Brain microvascular endothelial cell (primary cell): ENCODE measurements at regions not wholly inside any gene's neighbourhood (a gene's known extent, or its start where the extent isn't known, plus 50 kb on each side); places are given as distances from the start of the nearest gene placed in this dataset.
"Not testable (repeated sequence)": the region's sequence is repeated elsewhere in the genome, so short reads cannot be mapped to it uniquely, and the experiment has no call there.

ENCODE experiments used
- DNase-seq: peaks from one replicate; pipeline ENCODE4 v3.0.0-alpha.2; 2020
- H3K27ac ChIP-seq: fragments of 250-450 bp; sonication (Bioruptor Pico); 2 replicates; pipeline ENCODE4 v1.5.1; 2020; ENCODE audit warnings: mild to moderate bottlenecking, moderate library complexity
- H3K27me3 ChIP-seq: fragments of 250-450 bp; sonication (Bioruptor Pico); replicated peaks from 2 replicates; pipeline ENCODE4 v1.5.1; 2020; ENCODE audit warnings: mild to moderate bottlenecking
- H3K36me3 ChIP-seq: fragments of 250-450 bp; sonication (Bioruptor Pico); replicated peaks from 2 replicates; pipeline ENCODE4 v1.5.1; 2020; ENCODE audit warnings: mild to moderate bottlenecking
- H3K4me3 ChIP-seq: 2 replicates; pipeline ENCODE4 v1.5.1; 2011; ENCODE audit warnings: low read depth, mild to moderate bottlenecking, control low read depth, low read length, moderate library complexity
- in situ Hi-C: cut with HindIII; loops from 2 replicates; pipeline ENCODE4 v1.10.0; 2017; ENCODE audit warnings: low sequenced_read_pairs, low pct_ligation_motif_present
- TF ChIP-seq, protein P1 (sequence below): IDR thresholded peaks from 2 replicates; pipeline ENCODE4 v1.5.1; 2011; ENCODE audit warnings: low read depth, mild to moderate bottlenecking, moderate library complexity, low read length, control low read depth, inconsistent platforms; ENCODE audit errors: missing control alignments

DNA sequence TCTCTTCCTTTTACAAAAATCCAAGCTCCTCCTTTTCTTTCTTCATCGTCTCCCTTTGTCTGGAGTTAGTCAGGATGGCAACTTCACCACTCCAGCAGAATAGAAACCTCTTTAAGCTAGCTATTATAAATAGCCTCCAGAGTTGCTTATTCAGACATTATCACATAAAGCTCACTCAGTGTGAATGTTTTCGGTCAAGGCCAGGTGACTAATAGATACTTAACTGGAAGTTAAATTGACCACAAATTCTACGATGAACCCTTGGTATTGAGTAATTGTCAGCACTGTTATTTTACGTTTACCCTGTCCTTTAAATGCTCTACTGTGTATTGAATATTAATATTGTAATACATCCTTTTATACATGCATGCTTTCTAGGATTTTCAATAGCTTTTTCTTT, 340.4 kb downstream of the OTUD1 start:
- in situ Hi-C loops: no loop called here
- DNase-seq: no peak
- TF ChIP-seq, protein P1, sequence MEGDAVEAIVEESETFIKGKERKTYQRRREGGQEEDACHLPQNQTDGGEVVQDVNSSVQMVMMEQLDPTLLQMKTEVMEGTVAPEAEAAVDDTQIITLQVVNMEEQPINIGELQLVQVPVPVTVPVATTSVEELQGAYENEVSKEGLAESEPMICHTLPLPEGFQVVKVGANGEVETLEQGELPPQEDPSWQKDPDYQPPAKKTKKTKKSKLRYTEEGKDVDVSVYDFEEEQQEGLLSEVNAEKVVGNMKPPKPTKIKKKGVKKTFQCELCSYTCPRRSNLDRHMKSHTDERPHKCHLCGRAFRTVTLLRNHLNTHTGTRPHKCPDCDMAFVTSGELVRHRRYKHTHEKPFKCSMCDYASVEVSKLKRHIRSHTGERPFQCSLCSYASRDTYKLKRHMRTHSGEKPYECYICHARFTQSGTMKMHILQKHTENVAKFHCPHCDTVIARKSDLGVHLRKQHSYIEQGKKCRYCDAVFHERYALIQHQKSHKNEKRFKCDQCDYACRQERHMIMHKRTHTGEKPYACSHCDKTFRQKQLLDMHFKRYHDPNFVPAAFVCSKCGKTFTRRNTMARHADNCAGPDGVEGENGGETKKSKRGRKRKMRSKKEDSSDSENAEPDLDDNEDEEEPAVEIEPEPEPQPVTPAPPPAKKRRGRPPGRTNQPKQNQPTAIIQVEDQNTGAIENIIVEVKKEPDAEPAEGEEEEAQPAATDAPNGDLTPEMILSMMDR: no peak

DNA sequence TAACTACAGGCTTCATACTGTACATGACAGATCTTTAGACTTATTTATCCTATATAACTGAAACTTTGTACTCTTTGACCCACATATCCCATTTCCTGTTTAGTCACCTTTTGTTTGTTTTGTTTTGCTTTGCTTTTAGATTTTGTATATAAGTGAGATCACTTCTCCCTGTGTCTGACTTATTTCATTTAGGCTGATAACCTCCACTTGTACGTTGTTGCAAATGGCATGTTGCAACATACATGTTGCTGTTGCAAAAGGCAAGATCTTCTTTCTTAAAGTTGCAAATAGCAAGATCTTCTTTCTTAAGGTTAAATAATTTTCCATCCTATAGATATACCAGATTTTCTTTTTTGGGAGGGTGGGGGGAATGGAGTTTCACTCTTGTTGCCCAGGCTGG, 341.5 kb downstream of the OTUD1 start:
- no peak for DNase-seq
- H3K4me3 ChIP-seq: no peak overlapping the region
- no peaks in the 10 kb centered on the region for H3K36me3 ChIP-seq
- H3K27me3 ChIP-seq: no peaks in the 10 kb centered on the region
- no peak overlapping the region for H3K27ac ChIP-seq
- in situ Hi-C loops: no loop called here
- TF ChIP-seq, protein P1: no peak

More for the DNA sequence above, 340.4 kb downstream of the OTUD1 start:
- Histone ChIP-seq H3K4me3 (no peak overlapping the region), H3K27me3 (no peaks in the 10 kb centered on the region), H3K36me3 (no peaks in the 10 kb centered on the region), H3K27ac (no peak overlapping the region)

DNA sequence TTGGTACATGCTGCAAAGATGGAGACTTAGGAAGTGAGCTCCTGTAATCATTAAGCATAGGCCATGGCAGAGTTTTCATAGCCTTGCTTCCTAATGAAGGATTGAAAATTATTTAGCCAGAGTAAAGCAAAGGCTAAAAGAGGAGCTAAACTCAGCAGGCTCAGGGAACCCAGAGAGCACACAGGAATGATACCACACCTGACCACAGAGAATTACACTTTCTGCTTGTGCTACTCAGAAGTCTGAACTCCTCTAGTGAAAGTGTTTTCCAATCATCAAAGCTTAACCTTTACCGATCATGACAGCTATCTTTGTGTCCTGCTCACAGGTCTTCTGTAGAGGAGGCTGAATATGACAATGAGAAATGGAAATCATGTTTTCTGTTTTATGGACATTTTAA, 347.7 kb downstream of the OTUD1 start:
- no peak overlapping the region for H3K27ac ChIP-seq
- TF ChIP-seq, protein P1: no peak
- in situ Hi-C loops: no loop called here

DNA sequence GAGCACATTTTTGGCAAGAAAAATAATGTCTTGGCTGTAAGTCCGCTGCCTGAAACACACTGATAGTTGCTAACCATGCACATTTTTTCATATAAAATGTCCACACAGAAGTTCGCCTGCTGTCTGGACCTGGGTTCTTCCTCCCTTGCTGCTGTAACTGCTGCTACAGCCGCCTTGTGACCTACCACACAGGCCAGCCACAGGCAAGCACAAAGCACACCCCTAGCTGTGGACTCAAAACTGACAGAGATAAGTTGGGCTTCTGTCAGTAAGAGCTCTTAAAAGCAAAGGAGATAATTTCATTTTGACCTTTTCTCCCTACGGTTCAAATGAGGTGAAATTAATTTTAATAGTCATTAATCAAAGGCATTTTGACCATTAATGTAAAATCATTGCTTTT, 354.7 kb downstream of the OTUD1 start:
- no peak overlapping the region for H3K4me3 ChIP-seq
- no peaks in the 10 kb centered on the region for H3K36me3 ChIP-seq
- no peak for DNase-seq
- H3K27me3 ChIP-seq: no peaks in the 10 kb centered on the region
- no peak overlapping the region for H3K27ac ChIP-seq
- TF ChIP-seq, protein P1: no peak
- in situ Hi-C loops: no loop called here

More for the DNA sequence above, 347.7 kb downstream of the OTUD1 start:
- Histone ChIP-seq H3K27me3 (no peaks in the 10 kb centered on the region), H3K36me3 (no peaks in the 10 kb centered on the region), H3K4me3 (no peak overlapping the region)
- no peak for DNase-seq

DNA sequence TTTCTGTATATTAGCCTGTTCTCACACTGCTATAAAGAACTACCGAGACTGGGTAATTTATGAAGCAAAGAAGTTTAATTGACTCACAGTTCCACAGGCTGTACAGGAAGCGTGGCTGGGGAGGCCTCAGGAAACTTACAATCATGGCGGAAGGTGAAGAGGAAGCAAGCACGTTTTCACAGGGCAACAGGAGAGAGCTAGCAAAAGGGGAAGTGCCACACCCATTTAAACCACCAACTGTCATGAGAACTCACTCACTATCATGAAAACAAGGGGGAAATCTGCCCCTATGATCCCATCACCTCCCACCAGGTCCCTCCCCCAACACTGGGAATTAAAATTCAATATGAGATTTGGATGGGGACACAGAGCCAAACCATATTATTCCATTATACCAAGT, 358.6 kb downstream of the OTUD1 start:
- H3K4me3 ChIP-seq, H3K36me3 ChIP-seq, in situ Hi-C loops, H3K27ac ChIP-seq, H3K27me3 ChIP-seq, DNase-seq: not testable (repeated sequence)

DNA sequence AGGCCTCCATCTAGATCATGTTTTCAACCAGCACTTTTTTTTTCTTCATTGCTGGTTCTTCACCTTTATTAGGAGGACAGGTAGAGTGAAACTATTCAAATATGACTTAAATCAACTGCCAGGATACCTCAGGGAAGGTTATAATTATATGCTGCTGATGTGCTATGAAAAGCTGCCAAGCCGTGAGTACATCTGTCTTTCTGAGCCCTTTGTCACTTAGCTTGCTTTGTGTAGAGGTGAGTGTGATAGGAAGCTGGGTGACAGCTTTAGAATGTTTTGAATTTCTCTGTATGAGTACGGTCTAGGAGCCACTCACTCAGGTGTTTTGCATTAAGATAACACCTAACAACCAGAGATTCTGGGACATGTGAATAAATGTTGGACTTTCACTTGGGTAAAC, 365.2 kb downstream of the OTUD1 start:
- Histone ChIP-seq H3K27me3 (no peaks in the 10 kb centered on the region), H3K27ac (no peak overlapping the region), H3K4me3 (no peak overlapping the region), H3K36me3 (no peaks in the 10 kb centered on the region)
- TF ChIP-seq, protein P1: no peak
- DNase-seq: no peak
- in situ Hi-C loops: no loop called here

DNA sequence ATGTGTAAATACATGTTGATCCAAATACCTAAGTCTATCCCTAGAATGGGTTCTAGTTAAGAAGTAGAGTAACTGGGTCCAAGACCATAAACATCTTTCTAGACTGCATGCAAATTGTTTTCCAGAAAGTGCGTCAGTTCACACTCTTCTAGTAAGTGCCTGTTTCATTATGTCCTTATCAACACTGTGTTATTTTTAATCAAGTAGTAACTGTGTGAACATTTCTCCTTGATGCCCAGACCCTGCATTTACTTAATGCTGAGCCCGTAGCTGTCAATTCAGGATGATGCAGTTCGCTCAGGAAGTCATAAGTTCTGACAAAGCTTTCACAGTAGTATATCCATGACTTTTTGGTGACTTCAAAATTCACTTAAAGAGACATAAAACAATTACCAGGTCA, 374.8 kb downstream of the OTUD1 start:
- in situ Hi-C loops: no loop called here
- no peak for DNase-seq
- Histone ChIP-seq H3K36me3 (no peaks in the 10 kb centered on the region), H3K4me3 (no peak overlapping the region), H3K27ac (no peak overlapping the region), H3K27me3 (no peaks in the 10 kb centered on the region)
- TF ChIP-seq, protein P1: no peak
